ENCODE measurements at regions not wholly inside any gene's neighbourhood (a gene's known extent, or its start where the extent isn't known, plus 50 kb on each side); places are given as distances from the start of the nearest gene placed in this dataset.

GRCh38 chr2:190791347-190791975 lies 89.2 kb upstream of the GLS start:
- no peak for TF ChIP-seq CTCF (IDR thresholded peaks at IDR 0.05; ENCODE audit: low read depth, low read length)
- TF ChIP-seq, protein P1, sequence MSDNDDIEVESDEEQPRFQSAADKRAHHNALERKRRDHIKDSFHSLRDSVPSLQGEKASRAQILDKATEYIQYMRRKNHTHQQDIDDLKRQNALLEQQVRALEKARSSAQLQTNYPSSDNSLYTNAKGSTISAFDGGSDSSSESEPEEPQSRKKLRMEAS (IDR thresholded peaks at IDR 0.05; ENCODE audit: low read depth, low read length): no peak
- no peak for TF ChIP-seq POLR2A (IDR thresholded peaks at IDR 0.05; ENCODE audit: extremely low read depth, insufficient read length)

Measured in NB4 (cell line).